Esophagus muscularis mucosa (tissue), 4 donors: ENCODE measurements at regions not wholly inside any gene's neighbourhood (a gene's known extent, or its start where the extent isn't known, plus 50 kb on each side); places are given as distances from the start of the nearest gene placed in this dataset.

Experiments
- DNase-seq: peaks from one replicate; pipeline ENCODE4 v3.0.0-alpha.2; 2017; ENCODE audit errors: extremely low spot score
- H3K27ac ChIP-seq, 4 donors: fragments of 200-600 bp; sonication (generic); replicated peaks in 1 of 4; 1 replicate in 3 of 4; 2 replicates in 1 of 4; pipeline ENCODE4 v1.5.1; 2016 to 2019; ENCODE audit warnings: mild to moderate bottlenecking in 1 of 4
- H3K27me3 ChIP-seq, 4 donors: fragments of 200-600 bp; sonication (generic); one replicate each; pipeline versions ENCODE4 v1.5.1 to v1.6.0; 2016 to 2019
- H3K36me3 ChIP-seq, 4 donors: fragments of 200-600 bp; sonication (generic); one replicate each; pipeline ENCODE4 v1.5.1; 2016 to 2019
- H3K4me1 ChIP-seq, 4 donors: fragments of 200-600 bp; sonication (generic); one replicate each; pipeline ENCODE4 v1.5.1; 2016 to 2019
- H3K4me3 ChIP-seq, 4 donors: fragments of 200-600 bp; sonication (generic); 1 replicate in 2 of 4; 2 replicates in 2 of 4; pipeline ENCODE4 v1.5.1; 2016 to 2019; ENCODE audit warnings: mild to moderate bottlenecking in 4 of 4, moderate library complexity in 1 of 4
- H3K9me3 ChIP-seq, 4 donors: fragments of 200-600 bp; sonication (generic); 1 replicate in 3 of 4; 2 replicates in 1 of 4; pipeline ENCODE4 v1.5.1; 2016 to 2019
- CTCF ChIP-seq, 3 experiments: fragments of 200-600 bp in 2 of 3; fragments of 450-650 bp in 1 of 3; sonication (generic) in 2 of 3; IDR thresholded peaks; one replicate each; pipeline ENCODE4 v1.5.1; 2017 to 2019; ENCODE audit warnings: antibody characterized with exemption in 3 of 3, mild to moderate bottlenecking in 2 of 3, moderate library complexity in 1 of 3
- EP300 ChIP-seq: sonication (generic); formaldehyde crosslinking; IDR thresholded peaks from one replicate; pipeline ENCODE4 v1.6.1; 2017; ENCODE audit warnings: antibody characterized with exemption
- POLR2A ChIP-seq: fragments of 450-650 bp; IDR thresholded peaks from one replicate; pipeline ENCODE4 v1.6.1; 2017; ENCODE audit warnings: antibody characterized with exemption, moderate library complexity, mild to moderate bottlenecking, low read depth
- POLR2AphosphoS5 ChIP-seq, 2 donors: sonication (generic); formaldehyde crosslinking; IDR thresholded peaks; one replicate each; pipeline ENCODE4 v1.6.1; 2017; ENCODE audit warnings: antibody characterized with exemption in 2 of 2
- WGBS: methylation state at CpG from one replicate; pipeline ENCODE4 v1.1.5; 2018; 5-methylcytosine and 5-hydroxymethylcytosine counted together
- intact Hi-C: fragments of 100-400 bp; cut with DNase I; formaldehyde crosslinking; loops from one replicate; pipeline ENCODE4 v1.15.1; 2023

GRCh38 chr4:161303551-161303950 lies 860.2 kb downstream of the FSTL5 start:
- Histone ChIP-seq H3K4me1 (no peaks in the 10 kb centered on the region), H3K27ac (no peak overlapping the region), H3K4me3 (no peak overlapping the region), H3K36me3 (no peaks in the 10 kb centered on the region), H3K9me3 (peaks cover 0 to 7% (median 0%) of the 10 kb centered on the region in 4 donors), H3K27me3 (no peaks in the 10 kb centered on the region)
- intact Hi-C loops = no loop called here
- WGBS = 70% methylated on average over 2 of the region's 2 CpGs
- TF ChIP-seq EP300 (no peak), POLR2A (no peak), POLR2AphosphoS5 (IDR thresholded peaks at IDR 0.05) (no peak), CTCF (IDR thresholded peaks at IDR 0.05) (no peak)
- DNase-seq = no peak

- WGBS = 85% methylated on average over 5 of the region's 5 CpGs
- intact Hi-C loops = no loop called here
- no peak for DNase-seq
- H3K4me1 ChIP-seq = no peaks in the 10 kb centered on the region
- no peaks in the 10 kb centered on the region for H3K27me3 ChIP-seq
- H3K36me3 ChIP-seq = no peaks in the 10 kb centered on the region
- H3K4me3 ChIP-seq = no peak overlapping the region
- H3K27ac ChIP-seq = no peak overlapping the region
- peaks cover 0 to 15% (median 10%) of the 10 kb centered on the region in 4 donors for H3K9me3 ChIP-seq
- TF ChIP-seq POLR2AphosphoS5 (IDR thresholded peaks at IDR 0.05) (no peak), EP300 (no peak), CTCF (IDR thresholded peaks at IDR 0.05) (no peak)
Measured at GRCh38 chr4:161291222-161291621, 872.6 kb downstream of the FSTL5 start.

- Histone ChIP-seq H3K4me1 (no peaks in the 10 kb centered on the region), H3K36me3 (no peaks in the 10 kb centered on the region), H3K27me3 (no peaks in the 10 kb centered on the region), H3K27ac (no peak overlapping the region), H3K4me3 (no peak overlapping the region), H3K9me3 (peaks cover 0 to 15% (median 10%) of the 10 kb centered on the region in 4 donors)
- WGBS = 87% methylated on average over 6 of the region's 6 CpGs
- no peak for TF ChIP-seq EP300
- TF ChIP-seq POLR2A = no peak
- no peak for TF ChIP-seq POLR2AphosphoS5 (IDR thresholded peaks at IDR 0.05)
- TF ChIP-seq CTCF (IDR thresholded peaks at IDR 0.05) = no peak
- DNase-seq = no peak
- intact Hi-C loops = no loop called here
Measured at GRCh38 chr4:161287678-161288352, 876.0 kb downstream of the FSTL5 start.

GRCh38 chr4:161285461-161285860 lies 878.3 kb downstream of the FSTL5 start:
- TF ChIP-seq EP300 = no peak
- no peak for TF ChIP-seq POLR2AphosphoS5 (IDR thresholded peaks at IDR 0.05)
- no peak for TF ChIP-seq CTCF (IDR thresholded peaks at IDR 0.05)
- no peak for TF ChIP-seq POLR2A

GRCh38 chr4:161280929-161281328 lies 882.9 kb downstream of the FSTL5 start:
- WGBS = 57% methylated on average over 2 of the region's 2 CpGs
- intact Hi-C loops = no loop called here
- H3K36me3 ChIP-seq = no peaks in the 10 kb centered on the region
- no peaks in the 10 kb centered on the region for H3K9me3 ChIP-seq
- H3K4me3 ChIP-seq = no peak overlapping the region
- no peak for TF ChIP-seq EP300
- no peak for TF ChIP-seq CTCF (IDR thresholded peaks at IDR 0.05)
- no peak for TF ChIP-seq POLR2A
- no peak for TF ChIP-seq POLR2AphosphoS5 (IDR thresholded peaks at IDR 0.05)
- DNase-seq = no peak
- no peaks in the 10 kb centered on the region for H3K4me1 ChIP-seq
- no peak overlapping the region for H3K27ac ChIP-seq
- no peaks in the 10 kb centered on the region for H3K27me3 ChIP-seq

More at GRCh38 chr4:161285461-161285860, 878.3 kb downstream of the FSTL5 start:
- Histone ChIP-seq H3K36me3 (no peaks in the 10 kb centered on the region), H3K9me3 (peaks cover 0 to 6% (median 1%) of the 10 kb centered on the region in 4 donors), H3K27me3 (no peaks in the 10 kb centered on the region), H3K4me3 (no peak overlapping the region), H3K4me1 (no peaks in the 10 kb centered on the region), H3K27ac (no peak overlapping the region)
- intact Hi-C loops = no loop called here
- DNase-seq = no peak
